H1 (cell line): ENCODE measurements at regions not wholly inside any gene's neighbourhood (a gene's known extent, or its start where the extent isn't known, plus 50 kb on each side); places are given as distances from the start of the nearest gene placed in this dataset.
A peak's percentile ranks its signal among the peaks of the same experiment; 100 is the strongest.

Source experiments
- CTCF ChIA-PET: fragments of 300-600 bp; sonication (Branson Sonifier 250); formaldehyde crosslinking; loops from one replicate; lab custom pipeline; 2021; ENCODE audit not compliant: partially characterized antibody; lab: Charles Lee
- POLR2A ChIA-PET: fragments of 300-600 bp; sonication (Branson Sonifier 250); formaldehyde crosslinking; loops from one replicate; lab custom pipeline; 2021; ENCODE audit warnings: inconsistent platforms; ENCODE audit not compliant: partially characterized antibody; lab: Charles Lee
- DNase-seq, 2 experiments: peaks; one replicate each; pipeline versions ENCODE4 v3.0.0 to v3.0.0-alpha.2; 2010 to 2022; ENCODE audit warnings: low spot score in 2 of 2, low read depth in 1 of 2, mixed read lengths in 1 of 2
- FAIRE-seq: peaks from 2 replicates; lab custom pipeline; 2011; peaks lifted over from hg19 to GRCh38; lab: Jason Lieb, UNC
- H2AFZ ChIP-seq: 2 replicates; pipeline ENCODE4 v1.8.1; 2012; ENCODE audit warnings: low read length, inconsistent platforms
- H2AK5ac ChIP-seq: 2 replicates; pipeline ENCODE4 v1.6.1; 2013; ENCODE audit warnings: low read depth, low read length
- H2BK120ac ChIP-seq: replicated peaks from 2 replicates; pipeline ENCODE3; 2013; ENCODE audit warnings: low read depth, low read length, inconsistent platforms
- H2BK12ac ChIP-seq: 2 replicates; pipeline ENCODE4 v1.6.1; 2013; ENCODE audit warnings: low read depth, low read length
- H2BK15ac ChIP-seq: 2 replicates; pipeline ENCODE4 v1.6.1; 2013; ENCODE audit warnings: low read length
- H2BK20ac ChIP-seq: 2 replicates; pipeline ENCODE4 v1.6.1; 2013; ENCODE audit warnings: low read length
- H2BK5ac ChIP-seq: 2 replicates; pipeline ENCODE4 v1.6.1; 2013; ENCODE audit warnings: low read depth, low read length
- H3K14ac ChIP-seq: 2 replicates; pipeline ENCODE4 v1.6.1; 2013; ENCODE audit warnings: inconsistent platforms; ENCODE audit not compliant: insufficient read length
- H3K18ac ChIP-seq: 2 replicates; pipeline ENCODE4 v1.6.1; 2013; ENCODE audit warnings: low read length; ENCODE audit errors: extremely low read depth
- H3K23ac ChIP-seq: 2 replicates; pipeline ENCODE4 v1.6.1; 2013; ENCODE audit warnings: inconsistent platforms; ENCODE audit not compliant: insufficient read length
- H3K23me2 ChIP-seq: 2 replicates; pipeline ENCODE4 v1.6.1; 2013; ENCODE audit warnings: low read depth, low read length
- H3K27ac ChIP-seq: 2 replicates; pipeline ENCODE4 v1.6.1; 2011; ENCODE audit warnings: low read depth, low read length, inconsistent platforms
- H3K27me3 ChIP-seq, 4 experiments: replicated peaks in 1 of 4; 1 replicate in 1 of 4; 2 replicates in 3 of 4; pipeline versions ENCODE4 v1.6.1 to v1.8.1; 2011 to 2013; ENCODE audit warnings: low read length in 3 of 4, mild to moderate bottlenecking in 3 of 4, inconsistent platforms in 2 of 4, mixed read lengths in 2 of 4, moderate library complexity in 1 of 4; ENCODE audit not compliant: control insufficient read depth in 3 of 4, insufficient read depth in 3 of 4; ENCODE audit errors: extremely low read depth in 1 of 4
- H3K36me3 ChIP-seq, 4 experiments: 2 replicates each; pipeline versions ENCODE4 v1.6.1 to v1.8.1; 2011 to 2013; ENCODE audit warnings: mild to moderate bottlenecking in 4 of 4, low read length in 3 of 4, moderate library complexity in 2 of 4, control low read depth in 1 of 4, inconsistent platforms in 1 of 4; ENCODE audit not compliant: insufficient read depth in 4 of 4, control insufficient read depth in 2 of 4
- H3K4ac ChIP-seq: replicated peaks from 2 replicates; pipeline ENCODE3; 2013; ENCODE audit warnings: low read length, low read depth, mixed read lengths, inconsistent platforms; ENCODE audit not compliant: insufficient read length
- H3K4me1 ChIP-seq, 4 experiments: replicated peaks in 1 of 4; 1 replicate in 1 of 4; 2 replicates in 3 of 4; pipeline versions ENCODE4 v1.6.1 to v1.8.1; 2011 to 2013; ENCODE audit warnings: low read length in 3 of 4, inconsistent platforms in 2 of 4, mixed read lengths in 1 of 4; ENCODE audit not compliant: insufficient read depth in 4 of 4, control insufficient read depth in 3 of 4
- H3K4me2 ChIP-seq, 2 experiments: 2 replicates each; pipeline versions ENCODE4 v1.6.1 to v1.8.1; 2011 to 2013; ENCODE audit warnings: low read depth in 2 of 2, low read length in 2 of 2, control low read depth in 1 of 2, inconsistent platforms in 1 of 2, mild to moderate bottlenecking in 1 of 2; ENCODE audit not compliant: insufficient read depth in 1 of 2
- H3K4me3 ChIP-seq, 4 experiments: fragments of 200-600, 300-600 bp in 1 of 4; sonication (generic), shearing (Covaris generic), sonication (Bioruptor Twin) in 1 of 4; 2 replicates each; pipeline versions ENCODE4 v1.5.1 to v1.8.1; 2011 to 2016; ENCODE audit warnings: low read length in 4 of 4, low read depth in 3 of 4, control low read depth in 2 of 4, inconsistent platforms in 2 of 4, mild to moderate bottlenecking in 2 of 4, mixed read lengths in 1 of 4, moderate library complexity in 1 of 4; ENCODE audit not compliant: insufficient read depth in 2 of 4; ENCODE audit errors: extremely low read depth in 1 of 4
- H3K56ac ChIP-seq: replicated peaks from 2 replicates; pipeline ENCODE3; 2013; ENCODE audit warnings: low read depth, mild to moderate bottlenecking, mixed read lengths, low read length, inconsistent platforms; ENCODE audit not compliant: insufficient read length
- H3K79me1 ChIP-seq: 2 replicates; pipeline ENCODE4 v1.6.1; 2013; ENCODE audit warnings: low read depth, low read length, control low read depth
- H3K79me2 ChIP-seq, 2 experiments: 2 replicates each; pipeline versions ENCODE4 v1.6.1 to v1.8.1; 2012 to 2013; ENCODE audit warnings: low read length in 2 of 2, mild to moderate bottlenecking in 2 of 2, inconsistent platforms in 1 of 2; ENCODE audit not compliant: insufficient read depth in 2 of 2, control insufficient read depth in 1 of 2
- H3K9ac ChIP-seq, 4 experiments: replicated peaks in 1 of 4; 1 replicate in 1 of 4; 2 replicates in 3 of 4; pipeline versions ENCODE4 v1.6.1 to v1.8.1; 2011 to 2013; ENCODE audit warnings: low read depth in 3 of 4, low read length in 3 of 4, control low read depth in 2 of 4, mild to moderate bottlenecking in 2 of 4, moderate library complexity in 2 of 4, inconsistent platforms in 1 of 4; ENCODE audit errors: extremely low read depth in 1 of 4
- H3K9me3 ChIP-seq, 2 experiments: 2 replicates each; pipeline versions ENCODE4 v1.6.1 to v1.8.1; 2012 to 2013; ENCODE audit warnings: mild to moderate bottlenecking in 2 of 2, moderate library complexity in 2 of 2, control low read depth in 1 of 2, inconsistent platforms in 1 of 2, low read depth in 1 of 2, low read length in 1 of 2, mixed read lengths in 1 of 2; ENCODE audit not compliant: insufficient read depth in 2 of 2
- H4K20me1 ChIP-seq, 2 experiments: replicated peaks in 1 of 2; 2 replicates each; pipeline versions ENCODE3 to v1.8.1; 2011 to 2013; ENCODE audit warnings: inconsistent platforms in 2 of 2, low read length in 2 of 2, mild to moderate bottlenecking in 1 of 2; ENCODE audit not compliant: insufficient read depth in 2 of 2, control insufficient read depth in 1 of 2
- H4K5ac ChIP-seq: 2 replicates; pipeline ENCODE4 v1.6.1; 2013; ENCODE audit warnings: low read length, low read depth, mixed read lengths, inconsistent platforms; ENCODE audit not compliant: insufficient read length
- H4K8ac ChIP-seq: 2 replicates; pipeline ENCODE4 v1.8.0; 2013; ENCODE audit warnings: mild to moderate bottlenecking, moderate library complexity, low read length, inconsistent platforms; ENCODE audit not compliant: insufficient read depth; ENCODE audit errors: extremely low read depth
- H4K91ac ChIP-seq: replicated peaks from 2 replicates; pipeline ENCODE3; 2013; ENCODE audit warnings: low read length, mixed read lengths, inconsistent platforms; ENCODE audit not compliant: insufficient read length
- GTF2F1 ChIP-seq: IDR thresholded peaks from 2 replicates; pipeline ENCODE4 v1.6.1; 2012; ENCODE audit warnings: low read depth, low read length, improper control_type of control experiment, borderline replicate concordance
- KDM5A ChIP-seq: fragments of 200-600 bp; IDR thresholded peaks from 2 replicates; pipeline ENCODE4 v1.7.1; 2012; ENCODE audit warnings: mild to moderate bottlenecking, low read length, inconsistent platforms, mixed read lengths
- MAX ChIP-seq: IDR thresholded peaks from 2 replicates; pipeline ENCODE4 v1.6.1; 2012; ENCODE audit warnings: inconsistent platforms
- POU5F1 ChIP-seq: IDR thresholded peaks from 2 replicates; pipeline ENCODE4 v1.6.1; 2011; ENCODE audit warnings: low read depth, mild to moderate bottlenecking, low read length, moderate library complexity
- RXRA ChIP-seq: IDR thresholded peaks from 2 replicates; pipeline ENCODE4 v1.6.1; 2011; ENCODE audit warnings: low read depth, mild to moderate bottlenecking, low read length, moderate library complexity; ENCODE audit not compliant: insufficient read depth
- SIX5 ChIP-seq: IDR thresholded peaks from 2 replicates; pipeline ENCODE4 v1.6.1; 2011; ENCODE audit warnings: mild to moderate bottlenecking, low read depth, low read length
- TEAD4 ChIP-seq: IDR thresholded peaks from 2 replicates; pipeline ENCODE4 v1.6.1; 2012; ENCODE audit warnings: low read depth, low read length, inconsistent platforms, mixed read lengths
- WGBS, 2 experiments: shearing (Covaris generic) in 1 of 2; methylation state at CpG; one replicate each; pipeline versions ENCODE4 v1.1.6 to v1.1.7; 2013 to 2015; ENCODE audit warnings: low lambda C conversion rate in 2 of 2, mixed read lengths in 2 of 2, inconsistent platforms in 1 of 2, low coverage in 1 of 2, missing lambda C conversion rate in 1 of 2; ENCODE audit not compliant: insufficient replicate concordance in 2 of 2, insufficient coverage in 1 of 2, insufficient read length in 1 of 2; ENCODE audit errors: extremely low coverage in 1 of 2, missing lambda C conversion rate in 1 of 2; 5-methylcytosine and 5-hydroxymethylcytosine counted together

DNA sequence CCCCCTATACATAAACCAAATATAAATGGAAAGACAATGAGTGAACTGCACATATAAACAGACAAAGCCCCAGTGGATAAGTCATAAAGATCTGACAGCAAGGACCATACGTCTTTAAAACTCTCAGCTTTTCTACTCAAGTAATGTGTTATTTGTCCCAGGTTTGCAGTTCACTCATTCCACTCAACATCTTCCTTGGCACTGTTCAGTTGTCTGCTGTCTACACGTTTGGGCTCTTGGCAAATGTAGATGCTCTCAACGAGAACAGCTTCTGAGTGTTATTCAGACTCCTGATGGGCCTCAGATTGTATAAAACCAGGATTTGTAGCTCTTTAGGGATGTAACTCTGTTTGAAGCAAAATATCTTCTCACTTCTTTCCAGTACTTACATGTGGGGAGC lies 198.2 kb upstream of the SEMA6A start:
- Histone ChIP-seq H3K56ac (peak overlapping the region; percentile 54), H4K20me1 (no peaks in the 10 kb centered on the region), H2AK5ac (peak overlapping the region; percentile 30; the same call in 1 of the 2 replicates), H3K9ac (no peak overlapping the region), H3K23me2 (no peaks in the 10 kb centered on the region), H2BK12ac (peak overlapping the region; percentile 41; the same call in 1 of the 2 replicates), H2BK120ac (peak overlapping the region; percentile 100), H3K4me1 (peaks cover 4 to 15% (median 14%) of the 10 kb centered on the region in 4 experiments; a peak in 6 of 7 replicates), H3K9me3 (no peaks in the 10 kb centered on the region), H2BK5ac (peak overlapping the region; percentile 93; the same call in 1 of the 2 replicates), H3K36me3 (no peaks in the 10 kb centered on the region), H3K79me2 (no peaks in the 10 kb centered on the region), H3K14ac (no peak overlapping the region), H3K18ac (peak overlapping the region; percentile 82), H3K27me3 (no peaks in the 10 kb centered on the region), H2AFZ (no peak overlapping the region), H2BK20ac (peak overlapping the region; percentile 53), H3K23ac (no peak overlapping the region), H4K8ac (no peak overlapping the region), H3K4ac (peak overlapping the region; percentile 98), H2BK15ac (no peak overlapping the region), H4K5ac (peak overlapping the region; percentile 27), H3K79me1 (no peaks in the 10 kb centered on the region), H3K27ac (no peak overlapping the region), H3K4me3 (no peak overlapping the region), H3K4me2 (no peak overlapping the region), H4K91ac (peak overlapping the region; percentile 96)
- peak; percentile 50 for FAIRE-seq
- POLR2A ChIA-PET = interaction anchor here (1.1 kb wide), 1 partner anchor 47 kb away, joined by 3 read pairs; no protein-coding TSS in a partner anchor
- CTCF ChIA-PET = interaction anchor here (0.7 to 1.6 kb wide), 6 partner anchors 9 to 199 kb away, joined by 3 to 5 read pairs (median 3); no protein-coding TSS in a partner anchor
- no peak for DNase-seq
- 78% methylated on average over 3 of the region's 3 CpGs; no CpG with 5 or more reads in 1 of the 2 experiments for WGBS, 2 experiments
- TF ChIP-seq GTF2F1 = no peak
- no peak for TF ChIP-seq KDM5A
- TF ChIP-seq MAX = no peak
- no peak for TF ChIP-seq SIX5
- TF ChIP-seq RXRA = no peak
- no peak for TF ChIP-seq POU5F1
- TF ChIP-seq TEAD4 = no peak
